ENCODE measurements at regions not wholly inside any gene's neighbourhood (a gene's known extent, or its start where the extent isn't known, plus 50 kb on each side); places are given as distances from the start of the nearest gene placed in this dataset.

- TF ChIP-seq CTCF (IDR thresholded peaks at IDR 0.05), result no peak
- TF ChIP-seq POLR2A (IDR thresholded peaks at IDR 0.05), result no peak
- Histone ChIP-seq H3K27me3 (no peaks in the 10 kb centered on the region), H3K27ac (no peak overlapping the region), H3K36me3 (no peaks in the 10 kb centered on the region), H3K4me3 (no peak overlapping the region), H3K9me3 (no peaks in the 10 kb centered on the region), H3K4me1 (no peaks in the 10 kb centered on the region)
- no peak for DNase-seq
- intact Hi-C loops (cut with DNase I; ENCODE audit: low total_unique reads), result no loop called here
These were observed 135.4 kb upstream of the REG3A start for GRCh38 chr2:79294994-79295393.

GRCh38 chr2:79292958-79293315 is 133.4 kb upstream of the REG3A start:
- TF ChIP-seq CTCF (IDR thresholded peaks at IDR 0.05) (no peak), POLR2A (IDR thresholded peaks at IDR 0.05) (no peak)
- Histone ChIP-seq H3K27me3 (no peaks in the 10 kb centered on the region), H3K4me1 (no peaks in the 10 kb centered on the region), H3K4me3 (no peak overlapping the region), H3K36me3 (no peaks in the 10 kb centered on the region), H3K9me3 (no peaks in the 10 kb centered on the region), H3K27ac (no peak overlapping the region)
- intact Hi-C loops (cut with DNase I; ENCODE audit: low total_unique reads), result no loop called here
- DNase-seq, result no peak

GRCh38 chr2:79292239-79292957 is 132.8 kb upstream of the REG3A start:
- H3K36me3 ChIP-seq, result no peaks in the 10 kb centered on the region
- no peak for TF ChIP-seq CTCF (IDR thresholded peaks at IDR 0.05)
- TF ChIP-seq POLR2A (IDR thresholded peaks at IDR 0.05), result no peak
- intact Hi-C loops (cut with DNase I; ENCODE audit: low total_unique reads), result no loop called here
- H3K4me3 ChIP-seq, result no peak overlapping the region
- no peaks in the 10 kb centered on the region for H3K27me3 ChIP-seq
- no peaks in the 10 kb centered on the region for H3K9me3 ChIP-seq
- DNase-seq, result no peak
- H3K27ac ChIP-seq, result no peak overlapping the region
- H3K4me1 ChIP-seq, result no peaks in the 10 kb centered on the region

DNA sequence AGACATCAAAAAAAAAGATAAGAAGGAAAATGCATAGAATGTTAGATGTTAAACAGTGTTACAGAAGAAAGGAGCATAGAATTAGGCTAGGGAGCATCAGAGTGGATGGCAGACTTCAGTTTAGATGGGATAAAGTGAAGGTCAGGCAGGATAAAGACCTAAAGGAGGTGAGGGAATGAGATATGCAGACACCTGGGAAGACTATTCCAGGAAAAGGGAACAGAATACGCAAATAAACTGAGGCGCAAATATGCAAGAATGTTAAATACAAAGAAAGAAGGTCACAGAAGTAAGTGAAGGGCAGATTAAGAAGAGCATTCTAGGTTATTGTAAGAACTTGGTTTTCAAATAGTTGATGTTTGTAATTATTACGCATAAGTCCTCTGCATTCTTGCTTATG is 116.3 kb upstream of the REG3A start:
- Histone ChIP-seq H3K36me3 (no peaks in the 10 kb centered on the region), H3K9me3 (no peaks in the 10 kb centered on the region), H3K4me1 (no peaks in the 10 kb centered on the region), H3K27me3 (no peaks in the 10 kb centered on the region), H3K4me3 (no peak overlapping the region), H3K27ac (no peak overlapping the region)
- intact Hi-C loops (cut with DNase I; ENCODE audit: low total_unique reads), result no loop called here
- DNase-seq, result no peak
- TF ChIP-seq CTCF (IDR thresholded peaks at IDR 0.05) (no peak), POLR2A (IDR thresholded peaks at IDR 0.05) (no peak)

DNA sequence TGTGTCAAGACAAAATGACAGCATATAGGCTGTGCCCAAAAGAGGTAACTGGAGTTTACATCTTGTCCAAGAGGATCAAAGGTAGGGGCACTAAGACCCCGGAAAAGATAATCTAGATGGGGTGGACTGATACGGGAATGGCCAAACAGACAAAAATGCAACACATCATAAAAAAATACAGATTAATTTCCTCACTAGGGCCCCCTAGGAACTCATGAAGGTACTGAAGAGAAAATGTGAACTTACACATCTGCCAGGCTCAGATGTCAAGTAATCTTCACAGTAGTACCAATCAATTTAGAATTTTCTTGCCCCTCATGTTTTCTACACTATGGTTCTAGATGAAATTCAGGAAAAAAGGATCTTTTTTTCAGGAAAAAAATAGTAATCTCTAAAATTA is 115.6 kb upstream of the REG3A start:
- H3K27ac ChIP-seq, result no peak overlapping the region
- H3K36me3 ChIP-seq, result no peaks in the 10 kb centered on the region
- DNase-seq, result no peak
- no peaks in the 10 kb centered on the region for H3K27me3 ChIP-seq
- no peaks in the 10 kb centered on the region for H3K4me1 ChIP-seq
- intact Hi-C loops (cut with DNase I; ENCODE audit: low total_unique reads), result no loop called here
- no peaks in the 10 kb centered on the region for H3K9me3 ChIP-seq
- no peak overlapping the region for H3K4me3 ChIP-seq
- no peak for TF ChIP-seq POLR2A (IDR thresholded peaks at IDR 0.05)
- no peak for TF ChIP-seq CTCF (IDR thresholded peaks at IDR 0.05)
